Astrocyte of the cerebellum (primary cell): ENCODE measurements at regions not wholly inside any gene's neighbourhood (a gene's known extent, or its start where the extent isn't known, plus 50 kb on each side); places are given as distances from the start of the nearest gene placed in this dataset.
"Not testable (repeated sequence)": the region's sequence is repeated elsewhere in the genome, so short reads cannot be mapped to it uniquely, and the experiment has no call there.

ENCODE experiments used
- DNase-seq: peaks from one replicate; pipeline ENCODE4 v3.0.0-alpha.2; 2011; ENCODE audit warnings: low read depth
- H3K4me3 ChIP-seq: 2 replicates; pipeline ENCODE4 v1.5.1; 2011; ENCODE audit warnings: mild to moderate bottlenecking, low read depth, low read length, moderate library complexity
- CTCF ChIP-seq: IDR thresholded peaks from 2 replicates; pipeline ENCODE4 v1.5.1; 2012; ENCODE audit warnings: low read length, low read depth, moderate library complexity, mild to moderate bottlenecking; ENCODE audit errors: missing control alignments
- in situ Hi-C: cut with HindIII; loops from 2 replicates; pipeline ENCODE4 v1.10.0; 2017; ENCODE audit warnings: low sequenced_read_pairs

GRCh38 chr2:209308415-209308814, 115.4 kb upstream of the MAP2 start:
- H3K4me3 ChIP-seq, result no peak overlapping the region
- in situ Hi-C loops, result no loop called here
- DNase-seq, result no peak
- no peak for TF ChIP-seq CTCF

GRCh38 chr2:209311948-209312347, 111.9 kb upstream of the MAP2 start:
- no peak overlapping the region for H3K4me3 ChIP-seq
- TF ChIP-seq CTCF, result no peak
- in situ Hi-C loops, result no loop called here
- no peak for DNase-seq

- DNase-seq, in situ Hi-C loops, H3K4me3 ChIP-seq: not testable (repeated sequence)
Observed at GRCh38 chr2:209312450-209312849, 111.4 kb upstream of the MAP2 start.

- no peak overlapping the region for H3K4me3 ChIP-seq
- TF ChIP-seq CTCF, result no peak
- DNase-seq, result no peak
- in situ Hi-C loops, result no loop called here
Observed at GRCh38 chr2:209314653-209315052, 109.2 kb upstream of the MAP2 start.

GRCh38 chr2:209316141-209316540, 107.7 kb upstream of the MAP2 start:
- in situ Hi-C loops, result no loop called here
- DNase-seq, result no peak
- no peak for TF ChIP-seq CTCF
- H3K4me3 ChIP-seq, result no peak overlapping the region

GRCh38 chr2:209321076-209321475, 102.8 kb upstream of the MAP2 start:
- H3K4me3 ChIP-seq, result no peak overlapping the region
- DNase-seq, result no peak
- TF ChIP-seq CTCF, result no peak
- in situ Hi-C loops, result no loop called here

- no peak for TF ChIP-seq CTCF
- in situ Hi-C loops, result no loop called here
- DNase-seq, result no peak
- no peak overlapping the region for H3K4me3 ChIP-seq
Observed at GRCh38 chr2:209321581-209321980, 102.3 kb upstream of the MAP2 start.
